HEK293 (cell line): ENCODE measurements at regions not wholly inside any gene's neighbourhood (a gene's known extent, or its start where the extent isn't known, plus 50 kb on each side); places are given as distances from the start of the nearest gene placed in this dataset.

ENCODE experiments used
- CTCF ChIA-PET: fragments of 350-600 bp; formaldehyde crosslinking; extraction: SDS; loops from one replicate; lab custom pipeline; 2021; ENCODE audit warnings: antibody characterized with exemption; lab: Yijun Ruan, JAX
- POLR2A ChIA-PET: fragments of 300-600 bp; formaldehyde crosslinking; extraction: SDS; loops from one replicate; lab custom pipeline; 2020; ENCODE audit warnings: antibody characterized with exemption, inconsistent platforms; lab: Yijun Ruan, JAX
- H3K27ac ChIP-seq: fragments of 200-500 bp; sonication (Bioruptor generic); 2 replicates; pipeline ENCODE4 v1.5.1; 2014; ENCODE audit warnings: low read depth, low read length, control low read depth, inconsistent platforms; ENCODE audit errors: extremely low read depth
- H3K36me3 ChIP-seq, 2 experiments: fragments of 200-500 bp in 1 of 2; sonication (Bioruptor generic) in 1 of 2; 1 replicate in 1 of 2; 2 replicates in 1 of 2; pipeline ENCODE4 v1.5.1; 2014 to 2017; ENCODE audit warnings: inconsistent platforms in 2 of 2, low read length in 2 of 2; ENCODE audit not compliant: control insufficient read depth in 2 of 2, insufficient read depth in 1 of 2
- H3K4me1 ChIP-seq: fragments of 200-500 bp; sonication (Bioruptor generic); 2 replicates; pipeline ENCODE4 v1.5.1; 2014; ENCODE audit warnings: mild to moderate bottlenecking, low read length, inconsistent platforms; ENCODE audit not compliant: control insufficient read depth, insufficient read depth
- H3K4me3 ChIP-seq: 2 replicates; pipeline ENCODE4 v1.5.1; 2011; ENCODE audit warnings: low read depth, mild to moderate bottlenecking, control low read depth, low read length, moderate library complexity
- H3K9me3 ChIP-seq: fragments of 200-500 bp; sonication (Bioruptor generic); 2 replicates; pipeline ENCODE4 v1.5.1; 2014; ENCODE audit warnings: low read depth, low read length, inconsistent platforms; ENCODE audit not compliant: control insufficient read depth, insufficient read depth
- BCL11A ChIP-seq: fragments of 450-650 bp; formaldehyde crosslinking; IDR thresholded peaks from 2 replicates; pipeline ENCODE4 v1.5.1; 2016; ENCODE audit warnings: low read depth, missing biosample characterization, missing genetic modification characterization
- CTCF ChIP-seq: fragments of 450-650 bp; formaldehyde crosslinking; IDR thresholded peaks from 2 replicates; pipeline ENCODE4 v1.5.1; 2016; ENCODE audit warnings: missing biosample characterization, missing genetic modification characterization
- OVOL3 ChIP-seq: fragments of 450-650 bp; formaldehyde crosslinking; IDR thresholded peaks from 2 replicates; pipeline ENCODE4 v1.5.1; 2016; ENCODE audit warnings: missing biosample characterization, missing genetic modification characterization
- PBX3 ChIP-seq: sonication (generic); formaldehyde crosslinking; IDR thresholded peaks from 2 replicates; pipeline ENCODE4 v1.8.1; 2022; ENCODE audit warnings: mild to moderate bottlenecking, moderate library complexity, missing genetic modification reagents
- TSHZ1 ChIP-seq: fragments of 450-650 bp; formaldehyde crosslinking; IDR thresholded peaks from 2 replicates; pipeline ENCODE4 v1.5.1; 2016; ENCODE audit warnings: missing biosample characterization, missing genetic modification characterization, borderline replicate concordance
- ZNF10 ChIP-seq: fragments of 450-650 bp; formaldehyde crosslinking; IDR thresholded peaks from 2 replicates; pipeline ENCODE4 v1.5.1; 2017; ENCODE audit warnings: missing biosample characterization, missing genetic modification characterization
- ZNF341 ChIP-seq: fragments of 450-650 bp; formaldehyde crosslinking; IDR thresholded peaks from 2 replicates; pipeline ENCODE4; 2016; ENCODE audit warnings: low read depth, missing biosample characterization, missing genetic modification characterization
- ZNF513 ChIP-seq: fragments of 450-650 bp; IDR thresholded peaks from 2 replicates; pipeline ENCODE4 v1.5.1; 2018; ENCODE audit warnings: missing biosample characterization, missing genetic modification characterization
- ZNF514 ChIP-seq: fragments of 450-650 bp; formaldehyde crosslinking; IDR thresholded peaks from 2 replicates; pipeline ENCODE4 v1.5.1; 2016; ENCODE audit warnings: missing biosample characterization, missing genetic modification characterization
- ZNF558 ChIP-seq: fragments of 450-650 bp; formaldehyde crosslinking; IDR thresholded peaks from 2 replicates; pipeline ENCODE4 v1.5.1; 2016; ENCODE audit warnings: missing biosample characterization, missing genetic modification characterization
- ZNF654 ChIP-seq: fragments of 450-650 bp; formaldehyde crosslinking; IDR thresholded peaks from 2 replicates; pipeline ENCODE4 v1.5.1; 2016; ENCODE audit warnings: low read depth, missing biosample characterization, missing genetic modification characterization
- ZNF670 ChIP-seq: fragments of 450-650 bp; formaldehyde crosslinking; IDR thresholded peaks from 2 replicates; pipeline ENCODE4 v1.5.1; 2016; ENCODE audit warnings: missing biosample characterization, missing genetic modification characterization, low read depth
- ZNF701 ChIP-seq: fragments of 450-650 bp; formaldehyde crosslinking; IDR thresholded peaks from 2 replicates; pipeline ENCODE4 v1.5.1; 2016; ENCODE audit warnings: missing biosample characterization, missing genetic modification characterization
- ZNF704 ChIP-seq: fragments of 450-650 bp; formaldehyde crosslinking; IDR thresholded peaks from 2 replicates; pipeline ENCODE4 v1.5.1; 2016; ENCODE audit warnings: missing biosample characterization, missing genetic modification characterization

- no peak for TF ChIP-seq CTCF (tag by site-specific recombination)
These were observed 257.3 kb upstream of the SULF2 start (continued) for GRCh38 chr20:48042628-48043027.

- H3K9me3 ChIP-seq, result no peaks in the 10 kb centered on the region
- no peaks in the 10 kb centered on the region for H3K36me3 ChIP-seq
- no peak overlapping the region for H3K27ac ChIP-seq
- H3K4me1 ChIP-seq, result no peaks in the 10 kb centered on the region
- H3K4me3 ChIP-seq, result no peak overlapping the region
- TF ChIP-seq ZNF558 (tag by site-specific recombination) (no peak), PBX3 (CRISPR knock-in tag) (no peak), ZNF704 (tag by site-specific recombination) (no peak), ZNF701 (no peak), ZNF513 (tag by site-specific recombination) (no peak), BCL11A (tag by site-specific recombination) (no peak), ZNF654 (tag by site-specific recombination) (no peak), OVOL3 (no peak), ZNF670 (tag by site-specific recombination) (no peak)
- TF ChIP-seq, all 188 proteins: peak for 0
- ChIA-PET POLR2A (no interaction called here), CTCF (no interaction called here)
These were observed 255.9 kb upstream of the SULF2 start for GRCh38 chr20:48041078-48041780.

GRCh38 chr20:48040491-48040890 is 255.2 kb upstream of the SULF2 start:
- H3K27ac ChIP-seq, result no peak overlapping the region
- ChIA-PET CTCF (no interaction called here), POLR2A (no interaction called here)
- no peaks in the 10 kb centered on the region for H3K9me3 ChIP-seq
- H3K4me3 ChIP-seq, result no peak overlapping the region
- no peaks in the 10 kb centered on the region for H3K4me1 ChIP-seq
- TF ChIP-seq ZNF514, result no peak
- no peak for TF ChIP-seq TSHZ1
- no peak for TF ChIP-seq ZNF341 (tag by site-specific recombination)
- no peak for TF ChIP-seq ZNF10 (tag by site-specific recombination)
- no peaks in the 10 kb centered on the region for H3K36me3 ChIP-seq
